Activated CD4-positive, alpha-beta T cell treated with anti-CD3 and anti-CD28 coated beads for 24 hours (primary cell): ENCODE measurements at regions not wholly inside any gene's neighbourhood (a gene's known extent, or its start where the extent isn't known, plus 50 kb on each side); places are given as distances from the start of the nearest gene placed in this dataset.
"Not testable (repeated sequence)": the region's sequence is repeated elsewhere in the genome, so short reads cannot be mapped to it uniquely, and the experiment has no call there.

ENCODE experiments used
- DNase-seq, 2 donors: peaks; one replicate each; pipeline ENCODE4 v3.0.0-alpha.2; 2020; ENCODE audit warnings: low read depth in 2 of 2

DNA sequence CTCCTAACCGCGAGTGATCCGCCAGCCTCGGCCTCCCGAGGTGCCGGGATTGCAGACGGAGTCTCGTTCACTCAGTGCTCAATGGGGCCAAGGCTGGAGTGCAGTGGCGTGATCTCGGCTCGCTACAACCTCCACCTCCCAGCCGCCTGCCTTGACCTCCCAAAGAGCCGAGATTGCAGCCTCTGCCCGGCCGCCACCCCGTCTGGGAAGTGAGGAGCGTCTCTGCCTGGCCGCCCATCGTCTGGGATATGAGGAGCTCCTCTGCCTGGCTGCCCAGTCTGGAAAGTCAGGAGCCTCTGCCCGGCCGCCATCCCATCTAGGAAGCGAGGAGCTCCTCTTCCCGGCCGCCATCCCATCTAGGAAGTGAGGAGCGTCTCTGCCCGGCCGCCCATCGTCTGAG lies 58.8 kb upstream of the ANKRD30BL start:
- not testable (repeated sequence) for DNase-seq

GRCh38 chr2:132221886-132222285 lies 60.1 kb upstream of the ANKRD30BL start:
- DNase-seq = not testable (repeated sequence)

- no peak for DNase-seq
Measured at GRCh38 chr2:132252191-132252893, 90.6 kb upstream of the ANKRD30BL start.

GRCh38 chr2:132252894-132253264 lies 91.1 kb upstream of the ANKRD30BL start:
- DNase-seq = no peak

GRCh38 chr2:132253496-132254305 lies 91.9 kb upstream of the ANKRD30BL start:
- no peak for DNase-seq

- not testable (repeated sequence) for DNase-seq
Measured at GRCh38 chr2:132254306-132254919, 92.7 kb upstream of the ANKRD30BL start.

GRCh38 chr2:132255714-132256113 lies 94.0 kb upstream of the ANKRD30BL start:
- DNase-seq = no peak

GRCh38 chr2:132256251-132256902 lies 94.6 kb upstream of the ANKRD30BL start:
- no peak for DNase-seq

GRCh38 chr2:132256903-132257300 lies 95.2 kb upstream of the ANKRD30BL start:
- not testable (repeated sequence) for DNase-seq

GRCh38 chr2:132257301-132258171 lies 95.8 kb upstream of the ANKRD30BL start:
- not testable (repeated sequence) for DNase-seq

- not testable (repeated sequence) for DNase-seq
Measured at GRCh38 chr2:132259276-132259675, 97.5 kb upstream of the ANKRD30BL start.

DNA sequence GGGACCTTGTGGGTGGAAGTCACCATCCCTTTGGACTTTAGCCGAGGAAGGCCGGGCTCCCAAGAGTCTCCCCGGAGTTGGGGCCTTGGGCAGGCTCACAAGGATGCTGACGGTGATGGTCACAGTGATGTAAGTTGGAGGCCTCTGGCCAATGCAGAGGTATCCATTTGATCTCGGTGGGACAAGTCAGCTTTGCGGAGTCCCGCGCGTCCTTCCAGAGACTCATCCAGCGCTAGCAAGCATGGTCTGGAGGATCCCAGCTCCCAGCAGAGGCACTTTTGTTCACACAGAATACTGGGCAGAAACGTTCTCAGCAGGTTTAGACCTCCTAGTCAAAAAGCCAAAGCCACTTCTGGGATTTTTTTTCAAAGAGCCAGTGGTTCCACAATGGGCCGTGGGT lies 103.8 kb upstream of the ANKRD30BL start:
- not testable (repeated sequence) for DNase-seq

DNA sequence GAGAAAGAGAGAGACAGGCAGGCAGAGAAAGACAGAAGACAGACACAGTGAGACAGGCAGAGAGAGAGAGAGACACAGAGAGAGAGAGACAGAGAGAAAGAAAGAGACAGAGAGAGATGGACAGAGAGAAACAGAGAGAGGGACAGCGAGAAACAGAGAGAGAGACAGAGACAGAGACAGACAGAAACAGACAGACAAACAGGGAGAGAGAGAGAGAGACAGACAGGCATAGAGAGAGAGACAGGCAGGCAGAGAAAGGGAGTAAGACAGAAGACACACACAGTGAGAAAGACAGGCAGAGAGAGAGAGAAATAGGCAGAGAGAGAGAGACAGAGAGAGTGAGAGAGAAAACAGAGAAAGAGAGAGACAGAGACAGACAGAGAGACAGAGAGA lies 105.3 kb upstream of the ANKRD30BL start:
- DNase-seq = no peak

GRCh38 chr2:132267498-132268283 lies 105.9 kb upstream of the ANKRD30BL start:
- not testable (repeated sequence) for DNase-seq

GRCh38 chr2:132268284-132268976 lies 106.7 kb upstream of the ANKRD30BL start:
- DNase-seq = peak; percentile 6 to 9

GRCh38 chr2:132268977-132269523 lies 107.3 kb upstream of the ANKRD30BL start:
- no peak for DNase-seq

GRCh38 chr2:132270255-132270654 lies 108.5 kb upstream of the ANKRD30BL start:
- no peak for DNase-seq

GRCh38 chr2:132270981-132271546 lies 109.3 kb upstream of the ANKRD30BL start:
- no peak for DNase-seq

GRCh38 chr2:132271794-132272193 lies 110.0 kb upstream of the ANKRD30BL start:
- DNase-seq = not testable (repeated sequence)
